ENCODE measurements at regions not wholly inside any gene's neighbourhood (a gene's known extent, or its start where the extent isn't known, plus 50 kb on each side); places are given as distances from the start of the nearest gene placed in this dataset.

DNA sequence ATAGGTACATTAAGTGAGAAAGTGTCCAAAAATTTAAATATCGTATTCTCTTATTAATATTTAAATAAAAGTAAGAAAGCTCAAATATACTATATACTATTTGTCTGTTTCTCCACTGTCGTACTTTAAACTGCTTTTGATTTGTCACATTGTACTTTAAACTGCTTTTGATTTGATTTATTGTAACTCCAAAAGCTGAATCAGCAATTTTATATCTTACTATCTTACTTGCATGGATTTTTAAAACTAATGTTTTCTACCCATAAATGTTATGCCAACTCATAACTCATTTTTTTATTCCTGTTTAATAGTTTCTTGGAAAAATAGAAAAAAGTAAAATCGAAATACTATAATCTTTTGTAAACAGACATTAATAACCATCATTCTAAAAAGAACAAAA lies 1128.2 kb upstream of the ACVR2A start:
- H2BK120ac ChIP-seq (ENCODE audit: low read depth, low read length, poor library complexity, severe bottlenecking), result no peak overlapping the region
- H3K27me3 ChIP-seq (ENCODE audit: insufficient read depth, low read length), result no peaks in the 10 kb centered on the region
- no peak overlapping the region for H3K23ac ChIP-seq (ENCODE audit: insufficient read length, low read depth, low read length)
- H3K9me3 Mint-ChIP-seq, result peaks cover 6 to 17% of the 10 kb centered on the region in 2 experiments
- H2BK15ac ChIP-seq (ENCODE audit: low read depth, low read length), result no peak overlapping the region
- no peak overlapping the region for H3K9ac ChIP-seq (ENCODE audit: extremely low read depth, insufficient read length, low read length)
- no peak overlapping the region for H3K27ac Mint-ChIP-seq
- no CpG with 5 or more reads among the region's 3 CpGs for WGBS (ENCODE audit: extremely low coverage, insufficient read length, low lambda C conversion rate)
- no peaks in the 10 kb centered on the region for H3K4me1 ChIP-seq (ENCODE audit: insufficient read depth, low read length)
- H3K27me3 Mint-ChIP-seq (ENCODE audit: low read depth), result no peaks in the 10 kb centered on the region; the same call in 1 of the 2 replicates
- H3K14ac ChIP-seq (ENCODE audit: insufficient read depth, low read length), result no peak overlapping the region
- no peak overlapping the region for H3K4me3 Mint-ChIP-seq
- no peak overlapping the region for H4K5ac ChIP-seq (ENCODE audit: insufficient read length, low read depth, low read length)
- H3K4ac ChIP-seq (ENCODE audit: low read depth, low read length), result no peak overlapping the region
- TF ChIP-seq, protein P1, sequence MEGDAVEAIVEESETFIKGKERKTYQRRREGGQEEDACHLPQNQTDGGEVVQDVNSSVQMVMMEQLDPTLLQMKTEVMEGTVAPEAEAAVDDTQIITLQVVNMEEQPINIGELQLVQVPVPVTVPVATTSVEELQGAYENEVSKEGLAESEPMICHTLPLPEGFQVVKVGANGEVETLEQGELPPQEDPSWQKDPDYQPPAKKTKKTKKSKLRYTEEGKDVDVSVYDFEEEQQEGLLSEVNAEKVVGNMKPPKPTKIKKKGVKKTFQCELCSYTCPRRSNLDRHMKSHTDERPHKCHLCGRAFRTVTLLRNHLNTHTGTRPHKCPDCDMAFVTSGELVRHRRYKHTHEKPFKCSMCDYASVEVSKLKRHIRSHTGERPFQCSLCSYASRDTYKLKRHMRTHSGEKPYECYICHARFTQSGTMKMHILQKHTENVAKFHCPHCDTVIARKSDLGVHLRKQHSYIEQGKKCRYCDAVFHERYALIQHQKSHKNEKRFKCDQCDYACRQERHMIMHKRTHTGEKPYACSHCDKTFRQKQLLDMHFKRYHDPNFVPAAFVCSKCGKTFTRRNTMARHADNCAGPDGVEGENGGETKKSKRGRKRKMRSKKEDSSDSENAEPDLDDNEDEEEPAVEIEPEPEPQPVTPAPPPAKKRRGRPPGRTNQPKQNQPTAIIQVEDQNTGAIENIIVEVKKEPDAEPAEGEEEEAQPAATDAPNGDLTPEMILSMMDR (conservative IDR thresholded peaks at IDR 0.05), result no peak
- H3K79me1 ChIP-seq (ENCODE audit: insufficient read depth, low read depth, low read length, poor library complexity, severe bottlenecking), result no peaks in the 10 kb centered on the region
- H3K79me2 ChIP-seq (ENCODE audit: insufficient read depth, low read length), result no peaks in the 10 kb centered on the region
- no peak overlapping the region for H3K27ac ChIP-seq (ENCODE audit: insufficient read length, low read depth, low read length)
- DNase-seq, result no peak
- peaks cover 3% of the 10 kb centered on the region in 2 experiments; a peak in 2 of 4 replicates for H3K4me1 Mint-ChIP-seq
- no peaks in the 10 kb centered on the region for H3K23me2 ChIP-seq (ENCODE audit: insufficient read length, low read depth, low read length, poor library complexity, severe bottlenecking)
- no peak overlapping the region for H3K18ac ChIP-seq (ENCODE audit: insufficient read length, low read depth, low read length)
- no peak overlapping the region for H4K8ac ChIP-seq (replicated peaks; ENCODE audit: insufficient read length, low read depth, low read length)
- no peak overlapping the region for H2AK5ac ChIP-seq (ENCODE audit: insufficient read length, low read length)
- no peaks in the 10 kb centered on the region for H4K20me1 ChIP-seq (ENCODE audit: control insufficient read depth, insufficient read depth, insufficient read length)
- H2BK5ac ChIP-seq (ENCODE audit: insufficient read length, low read length), result no peak overlapping the region
- H2BK12ac ChIP-seq (ENCODE audit: insufficient read length, low read depth, low read length), result no peak overlapping the region
- no peak overlapping the region for H2AFZ ChIP-seq (ENCODE audit: low read length)
- H3K56ac ChIP-seq (ENCODE audit: insufficient read length, low read depth, low read length), result no peak overlapping the region
- peaks cover 6 to 17% (median 7%) of the 10 kb centered on the region in 3 experiments for H3K36me3 Mint-ChIP-seq (ENCODE audit: insufficient read depth in 1 of 3, low read depth in 3 of 3)
- no peak overlapping the region for H3K4me2 ChIP-seq (ENCODE audit: insufficient read depth, insufficient read length, low read length)
- no peak overlapping the region for H3T11ph ChIP-seq (ENCODE audit: low read length)
- H2BK20ac ChIP-seq (ENCODE audit: low read depth, low read length, poor library complexity, severe bottlenecking), result no peak overlapping the region
- H4K91ac ChIP-seq (ENCODE audit: insufficient read length, low read depth, low read length), result no peak overlapping the region
- peaks cover 2% of the 10 kb centered on the region for H3K9me3 ChIP-seq (ENCODE audit: control insufficient read depth, low read depth, low read length)
